Transverse colon (tissue), 4 donors: ENCODE measurements at regions not wholly inside any gene's neighbourhood (a gene's known extent, or its start where the extent isn't known, plus 50 kb on each side); places are given as distances from the start of the nearest gene placed in this dataset.
A peak's percentile ranks its signal among the peaks of the same experiment; 100 is the strongest.

ENCODE experiments used
- DNase-seq: peaks from one replicate; pipeline ENCODE4 v3.0.0-alpha.2; 2019
- H3K27ac ChIP-seq, 4 donors: fragments of 200-600 bp; sonication (generic); 2 replicates each; pipeline ENCODE4 v1.5.1; 2016 to 2018; ENCODE audit warnings: inconsistent platforms in 4 of 4
- H3K27me3 ChIP-seq: fragments of 200-600 bp; sonication (generic); 2 replicates; pipeline ENCODE4 v1.5.1; 2017; ENCODE audit warnings: inconsistent platforms
- H3K36me3 ChIP-seq, 4 donors: fragments of 200-600 bp; sonication (generic); 2 replicates each; pipeline ENCODE4 v1.5.1; 2017 to 2019; ENCODE audit warnings: inconsistent platforms in 4 of 4
- H3K4me1 ChIP-seq, 4 donors: fragments of 200-600 bp; sonication (generic); 2 replicates each; pipeline ENCODE4 v1.5.1; 2017 to 2020; ENCODE audit warnings: inconsistent platforms in 4 of 4
- H3K4me3 ChIP-seq, 4 donors: fragments of 200-600 bp; sonication (generic); 1 replicate in 1 of 4; 2 replicates in 3 of 4; pipeline versions ENCODE4 v1.5.1 to v1.6.1; 2017 to 2019; ENCODE audit warnings: inconsistent platforms in 4 of 4
- H3K9me3 ChIP-seq, 2 donors: fragments of 200-600 bp; sonication (generic); 2 replicates each; pipeline ENCODE4 v1.5.1; 2017 to 2019; ENCODE audit warnings: inconsistent platforms in 2 of 2
- EP300 ChIP-seq: sonication (generic); formaldehyde crosslinking; IDR thresholded peaks from one replicate; pipeline ENCODE4 v1.6.1; 2017; ENCODE audit warnings: antibody characterized with exemption, low read depth
- POLR2A ChIP-seq: fragments of 450-650 bp; IDR thresholded peaks from one replicate; pipeline ENCODE4 v1.6.1; 2016; ENCODE audit warnings: antibody characterized with exemption, mild to moderate bottlenecking, moderate library complexity
- POLR2AphosphoS5 ChIP-seq, 3 donors: sonication (generic); formaldehyde crosslinking; IDR thresholded peaks; one replicate each; pipeline ENCODE4 v1.6.1; 2016; ENCODE audit warnings: antibody characterized with exemption in 3 of 3
- WGBS, 2 donors: methylation state at CpG; one replicate each; pipeline ENCODE4 v1.1.5; 2018; ENCODE audit warnings: low coverage in 1 of 2; 5-methylcytosine and 5-hydroxymethylcytosine counted together
- in situ Hi-C, 4 donors: fragments of 200-750 bp; cut with MboI; loops; one replicate each; pipeline versions ENCODE4 v1.15.0 to v1.15.1; 2017; ENCODE audit warnings: low sequenced_read_pairs in 3 of 4, low pct_ligation_motif_present in 1 of 4, low pct_unique_long_range_greater_than_20kb in 1 of 4
- intact Hi-C: fragments of 100-400 bp; cut with DNase I; formaldehyde crosslinking; loops from one replicate; pipeline ENCODE4 v1.15.1; 2023; ENCODE audit warnings: low total_unique reads
- TF ChIP-seq, protein P1 (sequence below), 5 experiments: fragments of 200-600 bp in 3 of 5; fragments of 450-650 bp in 2 of 5; sonication (generic) in 3 of 5; IDR thresholded peaks; 1 replicate in 2 of 5; 2 replicates in 3 of 5; pipeline ENCODE4 v1.5.1; 2016 to 2017; ENCODE audit warnings: antibody characterized with exemption in 5 of 5, inconsistent platforms in 3 of 5, mild to moderate bottlenecking in 2 of 5, moderate library complexity in 1 of 5

DNA sequence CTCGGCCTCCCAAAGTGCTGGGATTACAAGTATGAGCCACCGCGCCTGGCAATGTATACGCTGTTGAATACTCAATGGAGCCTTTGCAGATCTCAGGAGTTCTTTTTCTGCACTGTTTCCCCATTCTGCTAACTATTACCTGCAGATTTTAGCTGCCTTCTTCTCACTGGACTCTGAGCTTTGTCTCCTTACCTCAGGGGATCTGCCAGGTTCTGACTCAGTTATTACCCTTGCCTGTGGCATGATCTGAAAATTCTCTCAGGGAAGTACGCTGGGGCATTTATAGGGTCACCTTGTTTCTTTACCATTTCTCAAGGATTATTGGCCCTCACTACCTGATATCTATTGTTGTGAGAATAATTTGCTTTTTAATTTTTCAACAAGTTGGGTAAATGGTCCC is 56.6 kb upstream of the MAGED1 start:
- Histone ChIP-seq H3K27me3 (no peaks in the 10 kb centered on the region), H3K4me1 (peaks cover 0 to 24% (median 4%) of the 10 kb centered on the region in 4 donors), H3K36me3 (no peaks in the 10 kb centered on the region), H3K27ac (peak overlapping the region in 3 of 4 donors; percentile 23 to 37 (median 33)), H3K4me3 (no peak overlapping the region), H3K9me3 (no peaks in the 10 kb centered on the region)
- intact Hi-C loops: no loop called here
- TF ChIP-seq POLR2A: no peak
- TF ChIP-seq POLR2AphosphoS5 (IDR thresholded peaks at IDR 0.05): no peak
- TF ChIP-seq, protein P1, sequence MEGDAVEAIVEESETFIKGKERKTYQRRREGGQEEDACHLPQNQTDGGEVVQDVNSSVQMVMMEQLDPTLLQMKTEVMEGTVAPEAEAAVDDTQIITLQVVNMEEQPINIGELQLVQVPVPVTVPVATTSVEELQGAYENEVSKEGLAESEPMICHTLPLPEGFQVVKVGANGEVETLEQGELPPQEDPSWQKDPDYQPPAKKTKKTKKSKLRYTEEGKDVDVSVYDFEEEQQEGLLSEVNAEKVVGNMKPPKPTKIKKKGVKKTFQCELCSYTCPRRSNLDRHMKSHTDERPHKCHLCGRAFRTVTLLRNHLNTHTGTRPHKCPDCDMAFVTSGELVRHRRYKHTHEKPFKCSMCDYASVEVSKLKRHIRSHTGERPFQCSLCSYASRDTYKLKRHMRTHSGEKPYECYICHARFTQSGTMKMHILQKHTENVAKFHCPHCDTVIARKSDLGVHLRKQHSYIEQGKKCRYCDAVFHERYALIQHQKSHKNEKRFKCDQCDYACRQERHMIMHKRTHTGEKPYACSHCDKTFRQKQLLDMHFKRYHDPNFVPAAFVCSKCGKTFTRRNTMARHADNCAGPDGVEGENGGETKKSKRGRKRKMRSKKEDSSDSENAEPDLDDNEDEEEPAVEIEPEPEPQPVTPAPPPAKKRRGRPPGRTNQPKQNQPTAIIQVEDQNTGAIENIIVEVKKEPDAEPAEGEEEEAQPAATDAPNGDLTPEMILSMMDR (IDR thresholded peaks at IDR 0.05): no peak
- no peak for TF ChIP-seq EP300
- 85% methylated on average over 5 of the region's 5 CpGs; no CpG with 5 or more reads in 1 of the 2 donors for whole genome bisulfite sequencing, 2 donors
- DNase-seq: peak; percentile 8
- in situ Hi-C loops: no loop called here

DNA sequence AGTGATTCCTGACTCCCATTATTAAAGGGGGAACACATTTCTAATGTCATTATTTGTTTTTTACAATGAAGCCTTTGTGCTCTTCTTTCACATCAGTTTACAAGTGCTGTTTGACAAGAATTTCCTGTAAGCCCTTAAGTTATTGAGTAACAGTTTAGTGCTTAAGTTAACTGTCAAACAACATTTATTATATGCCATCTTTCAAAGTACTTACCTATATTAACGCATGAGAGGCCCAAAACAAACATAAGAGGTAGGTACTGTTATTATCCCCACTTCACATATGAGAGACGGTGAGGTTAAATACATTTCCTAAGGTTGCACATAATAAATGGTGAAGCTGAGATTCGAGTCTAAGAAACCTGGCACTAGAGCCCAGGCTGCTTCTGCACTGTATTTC is 56.0 kb upstream of the MAGED1 start:
- H3K27me3 ChIP-seq: no peaks in the 10 kb centered on the region
- H3K36me3 ChIP-seq: no peaks in the 10 kb centered on the region
- no peaks in the 10 kb centered on the region for H3K9me3 ChIP-seq
- 36 to 67% methylated on average over 1 to 3 of the region's 3 CpGs for WGBS, 2 donors
- peaks cover 0 to 24% (median 4%) of the 10 kb centered on the region in 4 donors for H3K4me1 ChIP-seq
- TF ChIP-seq POLR2A (no peak), POLR2AphosphoS5 (IDR thresholded peaks at IDR 0.05) (no peak), EP300 (no peak)
- TF ChIP-seq, protein P1 (IDR thresholded peaks at IDR 0.05): no peak
- H3K27ac ChIP-seq: peak overlapping the region; percentile 23 to 37 (median 30)
- no peak overlapping the region for H3K4me3 ChIP-seq
- in situ Hi-C loops (no loop called here), intact Hi-C loops (no loop called here)
- no peak for DNase-seq

GRCh38 chrX:51837921-51838320 is 55.5 kb upstream of the MAGED1 start:
- no peak overlapping the region for H3K4me3 ChIP-seq
- TF ChIP-seq, protein P1 (IDR thresholded peaks at IDR 0.05): no peak
- TF ChIP-seq POLR2A (no peak), EP300 (no peak), POLR2AphosphoS5 (IDR thresholded peaks at IDR 0.05) (no peak)
- H3K9me3 ChIP-seq: no peaks in the 10 kb centered on the region
- 37% methylated on average over 3 of the region's 3 CpGs; no CpG with 5 or more reads in 1 of the 2 donors for WGBS, 2 donors
- peak; percentile 60 for DNase-seq
- H3K4me1 ChIP-seq: peaks cover 0 to 24% (median 4%) of the 10 kb centered on the region in 4 donors
- H3K27ac ChIP-seq: peak overlapping the region; percentile 6 to 26 (median 10)
- no peaks in the 10 kb centered on the region for H3K36me3 ChIP-seq
- no peaks in the 10 kb centered on the region for H3K27me3 ChIP-seq
- in situ Hi-C loops (no loop called here), intact Hi-C loops (no loop called here)
